Lower leg skin (tissue), 4 donors: ENCODE measurements at regions not wholly inside any gene's neighbourhood (a gene's known extent, or its start where the extent isn't known, plus 50 kb on each side); places are given as distances from the start of the nearest gene placed in this dataset.

Experiments
- DNase-seq, 2 donors: peaks; one replicate each; pipeline ENCODE4 v3.0.0-alpha.2; 2019; ENCODE audit warnings: low spot score in 2 of 2
- H3K4me3 ChIP-seq: fragments of 200-600 bp; sonication (generic); 2 replicates; pipeline ENCODE4 v1.5.1; 2017; ENCODE audit warnings: mild to moderate bottlenecking, low read depth; ENCODE audit not compliant: poor library complexity, severe bottlenecking
- POLR2A ChIP-seq, 2 donors: fragments of 450-650 bp; IDR thresholded peaks; one replicate each; pipeline ENCODE4 v1.6.1; 2016 to 2017; ENCODE audit warnings: antibody characterized with exemption in 2 of 2, mild to moderate bottlenecking in 1 of 2, moderate library complexity in 1 of 2
- WGBS, 2 donors: methylation state at CpG; one replicate each; pipeline ENCODE4 v1.1.5; 2018; 5-methylcytosine and 5-hydroxymethylcytosine counted together
- intact Hi-C: fragments of 100-400 bp; cut with DNase I; formaldehyde crosslinking; loops from one replicate; pipeline ENCODE4 v1.15.0; 2023; ENCODE audit warnings: low total_unique reads
- TF ChIP-seq, protein P1 (sequence below), 3 donors: fragments of 450-650 bp; IDR thresholded peaks; one replicate each; pipeline ENCODE4 v1.5.1; 2016; ENCODE audit warnings: antibody characterized with exemption in 3 of 3, mild to moderate bottlenecking in 3 of 3, moderate library complexity in 2 of 3

DNA sequence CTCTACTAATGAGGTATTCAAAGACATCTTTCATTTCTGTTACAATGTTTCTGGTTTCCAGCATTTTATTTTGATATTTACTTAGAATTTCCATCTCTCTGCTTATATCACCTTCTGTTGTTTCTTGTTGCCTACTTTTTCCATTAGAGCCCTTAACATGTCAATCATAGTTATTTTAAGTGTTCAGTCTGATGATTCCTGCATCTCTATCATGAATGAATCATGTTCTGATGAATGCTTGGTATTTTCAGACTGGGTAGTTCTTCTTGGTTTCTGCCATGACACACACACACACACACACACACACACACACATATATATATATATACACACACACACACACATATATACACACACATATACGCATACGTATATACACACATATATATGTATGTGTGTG lies 486.4 kb upstream of the ISX start:
- H3K4me3 ChIP-seq: no peak overlapping the region
- no peak for DNase-seq
- intact Hi-C loops: no loop called here
- TF ChIP-seq, protein P1, sequence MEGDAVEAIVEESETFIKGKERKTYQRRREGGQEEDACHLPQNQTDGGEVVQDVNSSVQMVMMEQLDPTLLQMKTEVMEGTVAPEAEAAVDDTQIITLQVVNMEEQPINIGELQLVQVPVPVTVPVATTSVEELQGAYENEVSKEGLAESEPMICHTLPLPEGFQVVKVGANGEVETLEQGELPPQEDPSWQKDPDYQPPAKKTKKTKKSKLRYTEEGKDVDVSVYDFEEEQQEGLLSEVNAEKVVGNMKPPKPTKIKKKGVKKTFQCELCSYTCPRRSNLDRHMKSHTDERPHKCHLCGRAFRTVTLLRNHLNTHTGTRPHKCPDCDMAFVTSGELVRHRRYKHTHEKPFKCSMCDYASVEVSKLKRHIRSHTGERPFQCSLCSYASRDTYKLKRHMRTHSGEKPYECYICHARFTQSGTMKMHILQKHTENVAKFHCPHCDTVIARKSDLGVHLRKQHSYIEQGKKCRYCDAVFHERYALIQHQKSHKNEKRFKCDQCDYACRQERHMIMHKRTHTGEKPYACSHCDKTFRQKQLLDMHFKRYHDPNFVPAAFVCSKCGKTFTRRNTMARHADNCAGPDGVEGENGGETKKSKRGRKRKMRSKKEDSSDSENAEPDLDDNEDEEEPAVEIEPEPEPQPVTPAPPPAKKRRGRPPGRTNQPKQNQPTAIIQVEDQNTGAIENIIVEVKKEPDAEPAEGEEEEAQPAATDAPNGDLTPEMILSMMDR (IDR thresholded peaks at IDR 0.05): no peak
- TF ChIP-seq POLR2A (IDR thresholded peaks at IDR 0.05): no peak
- 81 to 100% methylated on average over 2 of the region's 2 CpGs for WGBS, 2 donors

DNA sequence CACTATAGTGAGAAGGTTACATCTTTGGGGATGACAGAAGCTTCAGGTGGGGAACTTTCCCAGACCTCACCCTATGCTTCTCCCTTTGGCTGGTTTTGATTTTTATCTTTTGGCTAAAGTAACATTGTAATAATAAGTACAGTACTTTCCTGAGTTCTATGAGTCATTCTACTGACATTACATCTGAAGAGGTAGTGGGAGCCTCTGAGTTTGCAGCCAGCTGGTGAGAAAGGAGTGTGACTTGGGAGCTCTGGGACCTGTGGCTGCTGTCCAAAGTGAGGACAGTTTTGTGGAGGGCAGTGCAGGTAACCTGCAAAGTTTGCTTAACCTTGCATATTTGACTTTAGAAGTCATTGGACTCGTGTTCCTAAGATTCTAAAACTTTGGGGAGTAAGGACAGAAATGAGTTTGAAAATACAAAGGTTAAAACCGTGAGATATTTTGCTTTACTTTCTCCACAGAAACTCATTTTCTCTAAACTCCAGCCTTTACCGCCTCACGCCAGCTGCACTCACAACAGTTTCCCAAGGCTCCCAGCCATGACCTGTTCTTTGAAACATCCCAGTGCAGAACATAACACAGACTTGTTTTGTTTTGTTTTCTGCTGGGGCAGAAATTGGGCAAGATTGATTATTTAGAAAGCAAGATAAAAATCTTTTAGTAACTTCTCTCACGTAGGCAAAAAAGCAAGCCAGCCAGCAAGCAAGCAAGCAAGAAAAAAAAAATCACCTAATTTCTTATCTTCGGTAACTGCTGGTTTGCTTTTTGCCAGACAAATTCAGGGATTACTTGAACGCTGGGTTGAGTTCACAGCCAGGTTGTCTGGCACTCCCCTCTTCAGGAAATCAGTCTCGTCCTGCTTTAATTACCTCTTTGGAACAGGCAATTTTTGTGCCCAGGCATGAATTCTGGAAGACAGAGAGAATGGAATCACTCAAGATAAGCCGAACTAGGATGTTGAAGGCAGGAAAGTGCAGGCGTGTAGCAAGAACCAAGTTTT lies 478.3 kb upstream of the ISX start:
- TF ChIP-seq POLR2A (IDR thresholded peaks at IDR 0.05): no peak
- TF ChIP-seq, protein P1 (IDR thresholded peaks at IDR 0.05): no peak
- intact Hi-C loops: no loop called here
- 16 to 19% methylated on average over 10 of the region's 10 CpGs for WGBS, 2 donors
- DNase-seq: peak in 1 of 2 donors; percentile 32
- no peak overlapping the region for H3K4me3 ChIP-seq

DNA sequence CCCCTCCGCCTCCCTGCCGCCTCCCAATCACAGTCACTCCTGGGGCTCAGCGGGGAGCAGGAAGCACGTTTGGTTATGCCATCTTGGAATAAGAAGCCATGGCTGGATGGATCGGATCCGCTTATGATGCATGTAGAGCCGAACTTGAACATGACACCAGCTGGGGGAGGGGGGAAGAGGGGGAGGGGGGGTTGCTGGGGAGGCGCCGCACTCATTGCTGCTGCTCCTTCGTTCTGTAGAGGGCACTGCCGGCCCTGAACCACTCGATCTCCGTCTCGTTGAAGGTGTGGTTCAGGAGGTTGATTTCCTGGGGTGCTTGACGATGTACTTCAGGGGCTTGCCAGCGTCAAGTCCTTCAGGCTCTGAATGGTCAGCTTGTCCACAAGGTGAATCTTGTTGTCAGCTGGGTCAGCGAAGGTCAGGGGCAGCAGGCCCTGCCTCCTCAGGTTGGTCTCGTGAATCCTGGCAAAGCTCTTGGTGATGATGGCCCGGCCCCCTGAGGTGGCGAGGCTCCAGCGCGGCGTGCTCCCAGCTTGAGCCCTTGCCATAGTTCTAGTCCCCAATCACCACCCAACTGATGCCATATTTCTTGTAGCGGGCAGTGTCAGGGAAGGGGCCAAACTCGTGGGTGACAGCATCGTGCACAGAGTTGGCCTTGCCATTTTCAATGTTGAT lies 476.9 kb upstream of the ISX start:
- DNase-seq: no peak
- intact Hi-C loops: no loop called here
- TF ChIP-seq, protein P1 (IDR thresholded peaks at IDR 0.05): no peak
- TF ChIP-seq POLR2A (IDR thresholded peaks at IDR 0.05): no peak
- no peak overlapping the region for H3K4me3 ChIP-seq
- 82% methylated on average over 24 to 26 of the region's 26 CpGs for WGBS, 2 donors

GRCh38 chr22:34592123-34592740 lies 473.7 kb upstream of the ISX start:
- WGBS, 2 donors: 75 to 78% methylated on average over 3 of the region's 3 CpGs
- intact Hi-C loops: no loop called here
- no peak for DNase-seq
- TF ChIP-seq, protein P1 (IDR thresholded peaks at IDR 0.05): no peak
- TF ChIP-seq POLR2A (IDR thresholded peaks at IDR 0.05): no peak
- no peak overlapping the region for H3K4me3 ChIP-seq

- intact Hi-C loops: no loop called here
- 71% methylated on average over 1 of the region's 1 CpG for WGBS, 2 donors
- no peak overlapping the region for H3K4me3 ChIP-seq
- TF ChIP-seq, protein P1 (IDR thresholded peaks at IDR 0.05): no peak
- no peak for TF ChIP-seq POLR2A (IDR thresholded peaks at IDR 0.05)
- no peak for DNase-seq
These were observed 466.4 kb upstream of the ISX start for GRCh38 chr22:34599567-34599966.
